ENCODE measurements at regions not wholly inside any gene's neighbourhood (a gene's known extent, or its start where the extent isn't known, plus 50 kb on each side); places are given as distances from the start of the nearest gene placed in this dataset.

GRCh38 chr1:93784538-93784937 lies 94.5 kb downstream of the DNTTIP2 start:
- no peak for TF ChIP-seq CTCF (IDR thresholded peaks at IDR 0.05)
- no peak for ATAC-seq (ENCODE audit: low FRiP score)
- no peak for DNase-seq (ENCODE audit: low spot score)

- TF ChIP-seq CTCF (IDR thresholded peaks at IDR 0.05) = no peak
- no peak for ATAC-seq (ENCODE audit: low FRiP score)
- no peak for DNase-seq (ENCODE audit: low spot score)
These were observed 95.1 kb downstream of the DNTTIP2 start for GRCh38 chr1:93783876-93784275.

GRCh38 chr1:93779540-93780165 lies 98.0 kb upstream of the BCAR3 start:
- no peak for TF ChIP-seq CTCF (IDR thresholded peaks at IDR 0.05)
- no peak for DNase-seq (ENCODE audit: low spot score)
- ATAC-seq (ENCODE audit: low FRiP score) = no peak

- DNase-seq (ENCODE audit: low spot score) (no peak), ATAC-seq (ENCODE audit: low FRiP score) (no peak)
- TF ChIP-seq CTCF (IDR thresholded peaks at IDR 0.05) = no peak
These were observed 96.8 kb upstream of the BCAR3 start for GRCh38 chr1:93778457-93778856.

- ATAC-seq (ENCODE audit: low FRiP score) (no peak), DNase-seq (ENCODE audit: low spot score) (no peak)
- TF ChIP-seq CTCF (IDR thresholded peaks at IDR 0.05) = no peak
These were observed 95.6 kb upstream of the BCAR3 start for GRCh38 chr1:93777255-93777654.

DNA sequence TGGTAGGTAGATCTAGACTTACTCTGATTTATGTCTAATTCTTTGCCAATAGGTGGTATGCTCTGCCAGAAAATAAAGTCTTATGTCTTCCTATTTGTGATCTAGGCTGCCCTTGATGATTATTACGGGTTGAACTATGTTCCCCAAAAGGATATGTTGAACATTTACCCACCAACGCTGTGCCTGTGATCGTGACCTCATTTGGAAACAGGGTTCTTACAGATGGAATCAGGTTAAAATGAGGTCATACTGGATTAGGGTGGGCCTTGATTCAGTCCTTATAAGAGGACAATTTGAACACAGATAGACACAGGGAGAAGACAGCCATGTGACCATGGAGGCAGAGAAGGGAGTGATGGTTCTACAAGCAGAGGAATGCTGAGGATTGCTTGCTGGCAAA lies 95.1 kb upstream of the BCAR3 start:
- ATAC-seq (ENCODE audit: low FRiP score) = no peak
- no peak for TF ChIP-seq CTCF (IDR thresholded peaks at IDR 0.05)
- no peak for DNase-seq (ENCODE audit: low spot score)

- no peak for TF ChIP-seq CTCF (IDR thresholded peaks at IDR 0.05)
- no peak for ATAC-seq (ENCODE audit: low FRiP score)
- DNase-seq (ENCODE audit: low spot score) = no peak
These were observed 93.6 kb upstream of the BCAR3 start for GRCh38 chr1:93775224-93775623.
